T-helper 2 cell treated with Interferon-gamma antibody and Interleukin-4, amounts not matched to agents 5 μg/mL and 100 μg/mL, for 36 hours (primary cell): ENCODE measurements at regions not wholly inside any gene's neighbourhood (a gene's known extent, or its start where the extent isn't known, plus 50 kb on each side); places are given as distances from the start of the nearest gene placed in this dataset.
"Not testable (repeated sequence)": the region's sequence is repeated elsewhere in the genome, so short reads cannot be mapped to it uniquely, and the experiment has no call there.

Experiments used
- DNase-seq: peaks from one replicate; pipeline ENCODE4 v3.0.0; 2021; ENCODE audit warnings: low spot score
- H3K27ac Mint-ChIP-seq: one replicate; pipeline ENCODE4 v1.8.0; 2021; ENCODE audit warnings: mild to moderate bottlenecking, mixed read lengths
- H3K27me3 Mint-ChIP-seq: one replicate; pipeline ENCODE4 v1.8.0; 2021; ENCODE audit warnings: low read depth, mixed read lengths
- H3K36me3 Mint-ChIP-seq: one replicate; pipeline ENCODE4 v1.8.0; 2021; ENCODE audit warnings: low read depth, mixed read lengths
- H3K4me1 Mint-ChIP-seq: one replicate; pipeline ENCODE4 v1.8.0; 2021; ENCODE audit warnings: low read depth, mixed read lengths
- H3K4me3 Mint-ChIP-seq: one replicate; pipeline ENCODE4 v1.8.0; 2022; ENCODE audit warnings: mild to moderate bottlenecking, moderate library complexity, mixed read lengths
- H3K9me3 Mint-ChIP-seq: one replicate; pipeline ENCODE4 v1.8.0; 2021; ENCODE audit warnings: mixed read lengths

GRCh38 chr1:4468804-4469514, 185.4 kb upstream of the AJAP1 start:
- H3K4me3 Mint-ChIP-seq = no peak overlapping the region
- H3K36me3 Mint-ChIP-seq = no peaks in the 10 kb centered on the region
- H3K27ac Mint-ChIP-seq = no peak overlapping the region
- no peaks in the 10 kb centered on the region for H3K27me3 Mint-ChIP-seq
- H3K4me1 Mint-ChIP-seq = no peaks in the 10 kb centered on the region
- no peaks in the 10 kb centered on the region for H3K9me3 Mint-ChIP-seq
- DNase-seq = no peak

- DNase-seq = no peak
- Mint-ChIP-seq H3K36me3 (no peaks in the 10 kb centered on the region), H3K27me3 (no peaks in the 10 kb centered on the region), H3K4me1 (no peaks in the 10 kb centered on the region), H3K4me3 (no peak overlapping the region), H3K27ac (no peak overlapping the region), H3K9me3 (no peaks in the 10 kb centered on the region)
Measured at GRCh38 chr1:4476394-4476793, 178.0 kb upstream of the AJAP1 start.

GRCh38 chr1:4481451-4481850, 173.0 kb upstream of the AJAP1 start:
- no peaks in the 10 kb centered on the region for H3K9me3 Mint-ChIP-seq
- no peak overlapping the region for H3K27ac Mint-ChIP-seq
- H3K27me3 Mint-ChIP-seq = no peaks in the 10 kb centered on the region
- DNase-seq = no peak
- no peaks in the 10 kb centered on the region for H3K36me3 Mint-ChIP-seq
- H3K4me3 Mint-ChIP-seq = no peak overlapping the region
- no peaks in the 10 kb centered on the region for H3K4me1 Mint-ChIP-seq

GRCh38 chr1:4482526-4482925, 171.9 kb upstream of the AJAP1 start:
- no peaks in the 10 kb centered on the region for H3K36me3 Mint-ChIP-seq
- H3K9me3 Mint-ChIP-seq = no peaks in the 10 kb centered on the region
- H3K27ac Mint-ChIP-seq = no peak overlapping the region
- H3K27me3 Mint-ChIP-seq = no peaks in the 10 kb centered on the region
- H3K4me1 Mint-ChIP-seq = no peaks in the 10 kb centered on the region
- no peak overlapping the region for H3K4me3 Mint-ChIP-seq
- DNase-seq = no peak

GRCh38 chr1:4483021-4483625, 171.3 kb upstream of the AJAP1 start:
- DNase-seq = no peak
- Mint-ChIP-seq H3K9me3 (no peaks in the 10 kb centered on the region), H3K4me1 (no peaks in the 10 kb centered on the region), H3K27me3 (no peaks in the 10 kb centered on the region), H3K36me3 (no peaks in the 10 kb centered on the region), H3K27ac (no peak overlapping the region), H3K4me3 (no peak overlapping the region)

- H3K9me3 Mint-ChIP-seq = no peaks in the 10 kb centered on the region
- peaks cover under 1% of the 10 kb centered on the region for H3K4me1 Mint-ChIP-seq
- no peak for DNase-seq
- H3K4me3 Mint-ChIP-seq = no peak overlapping the region
- no peaks in the 10 kb centered on the region for H3K36me3 Mint-ChIP-seq
- no peak overlapping the region for H3K27ac Mint-ChIP-seq
- no peaks in the 10 kb centered on the region for H3K27me3 Mint-ChIP-seq
Measured at GRCh38 chr1:4485398-4485797, 169.0 kb upstream of the AJAP1 start.

- Mint-ChIP-seq H3K4me1 (peaks cover 2% of the 10 kb centered on the region), H3K27me3 (no peaks in the 10 kb centered on the region), H3K27ac (no peak overlapping the region), H3K4me3 (no peak overlapping the region), H3K9me3 (no peaks in the 10 kb centered on the region), H3K36me3 (no peaks in the 10 kb centered on the region)
- DNase-seq = no peak
Measured at GRCh38 chr1:4485878-4486277, 168.5 kb upstream of the AJAP1 start.

- Mint-ChIP-seq H3K27ac (no peak overlapping the region), H3K4me3 (no peak overlapping the region), H3K27me3 (no peaks in the 10 kb centered on the region), H3K9me3 (no peaks in the 10 kb centered on the region), H3K36me3 (no peaks in the 10 kb centered on the region), H3K4me1 (peaks cover 2% of the 10 kb centered on the region)
- no peak for DNase-seq
Measured at GRCh38 chr1:4486408-4487120, 167.8 kb upstream of the AJAP1 start.

- H3K4me3 Mint-ChIP-seq = no peak overlapping the region
- peaks cover 2% of the 10 kb centered on the region for H3K4me1 Mint-ChIP-seq
- no peaks in the 10 kb centered on the region for H3K9me3 Mint-ChIP-seq
- DNase-seq = no peak
- H3K27ac Mint-ChIP-seq = no peak overlapping the region
- H3K27me3 Mint-ChIP-seq = no peaks in the 10 kb centered on the region
- H3K36me3 Mint-ChIP-seq = no peaks in the 10 kb centered on the region
Measured at GRCh38 chr1:4488018-4488417, 166.4 kb upstream of the AJAP1 start.

GRCh38 chr1:4489486-4489885, 164.9 kb upstream of the AJAP1 start:
- no peaks in the 10 kb centered on the region for H3K36me3 Mint-ChIP-seq
- H3K9me3 Mint-ChIP-seq = no peaks in the 10 kb centered on the region
- no peak overlapping the region for H3K27ac Mint-ChIP-seq
- no peak for DNase-seq
- no peak overlapping the region for H3K4me3 Mint-ChIP-seq
- H3K4me1 Mint-ChIP-seq = peaks cover 2% of the 10 kb centered on the region
- H3K27me3 Mint-ChIP-seq = peaks cover 4% of the 10 kb centered on the region

GRCh38 chr1:4489992-4490391, 164.4 kb upstream of the AJAP1 start:
- H3K27ac Mint-ChIP-seq, H3K4me1 Mint-ChIP-seq, H3K4me3 Mint-ChIP-seq, DNase-seq, H3K9me3 Mint-ChIP-seq, H3K27me3 Mint-ChIP-seq, H3K36me3 Mint-ChIP-seq: not testable (repeated sequence)

- H3K27ac Mint-ChIP-seq = no peak overlapping the region
- no peaks in the 10 kb centered on the region for H3K9me3 Mint-ChIP-seq
- H3K36me3 Mint-ChIP-seq = no peaks in the 10 kb centered on the region
- H3K4me3 Mint-ChIP-seq = no peak overlapping the region
- no peak for DNase-seq
- peaks cover 2% of the 10 kb centered on the region for H3K4me1 Mint-ChIP-seq
- peaks cover 4% of the 10 kb centered on the region for H3K27me3 Mint-ChIP-seq
Measured at GRCh38 chr1:4494027-4494426, 160.4 kb upstream of the AJAP1 start.

- Mint-ChIP-seq H3K27ac (no peak overlapping the region), H3K4me1 (peaks cover 2% of the 10 kb centered on the region), H3K27me3 (peaks cover 4% of the 10 kb centered on the region), H3K36me3 (no peaks in the 10 kb centered on the region), H3K9me3 (no peaks in the 10 kb centered on the region), H3K4me3 (no peak overlapping the region)
- DNase-seq = no peak
Measured at GRCh38 chr1:4494558-4494957, 159.9 kb upstream of the AJAP1 start.

GRCh38 chr1:4495809-4496208, 158.6 kb upstream of the AJAP1 start:
- DNase-seq = no peak
- Mint-ChIP-seq H3K4me1 (no peaks in the 10 kb centered on the region), H3K4me3 (no peak overlapping the region), H3K27me3 (peaks cover 4% of the 10 kb centered on the region), H3K9me3 (no peaks in the 10 kb centered on the region), H3K27ac (no peak overlapping the region), H3K36me3 (no peaks in the 10 kb centered on the region)
